Activated naive CD4-positive, alpha-beta T cell treated with anti-CD3 and anti-CD28 coated beads, Interleukin-2, amount 10 ng/mL, durations not matched to agents 7 days and 5 days (primary cell): ENCODE measurements at regions not wholly inside any gene's neighbourhood (a gene's known extent, or its start where the extent isn't known, plus 50 kb on each side); places are given as distances from the start of the nearest gene placed in this dataset.

Experiments
- CTCF ChIA-PET: fragments of 350-600 bp; sonication (Branson Sonifier 250); formaldehyde crosslinking; loops from one replicate; lab custom pipeline; 2021; ENCODE audit warnings: antibody characterized with exemption; lab: Charles Lee
- DNase-seq: peaks from one replicate; pipeline ENCODE4 v3.0.0-alpha.2; 2020
- H3K27ac Mint-ChIP-seq: one replicate; pipeline ENCODE4 v1.8.0; 2021; ENCODE audit warnings: mild to moderate bottlenecking, moderate library complexity, mixed read lengths
- H3K27me3 Mint-ChIP-seq: one replicate; pipeline ENCODE4 v1.8.0; 2021; ENCODE audit warnings: mild to moderate bottlenecking, mixed read lengths
- H3K36me3 Mint-ChIP-seq: one replicate; pipeline ENCODE4 v1.8.0; 2021; ENCODE audit warnings: mixed read lengths
- H3K4me1 Mint-ChIP-seq: one replicate; pipeline ENCODE4 v1.8.0; 2021; ENCODE audit warnings: mixed read lengths
- H3K4me3 Mint-ChIP-seq: one replicate; pipeline ENCODE4 v1.8.0; 2021; ENCODE audit warnings: mild to moderate bottlenecking, moderate library complexity, mixed read lengths
- H3K9me3 Mint-ChIP-seq: one replicate; pipeline ENCODE4 v1.8.0; 2021; ENCODE audit warnings: mixed read lengths

DNA sequence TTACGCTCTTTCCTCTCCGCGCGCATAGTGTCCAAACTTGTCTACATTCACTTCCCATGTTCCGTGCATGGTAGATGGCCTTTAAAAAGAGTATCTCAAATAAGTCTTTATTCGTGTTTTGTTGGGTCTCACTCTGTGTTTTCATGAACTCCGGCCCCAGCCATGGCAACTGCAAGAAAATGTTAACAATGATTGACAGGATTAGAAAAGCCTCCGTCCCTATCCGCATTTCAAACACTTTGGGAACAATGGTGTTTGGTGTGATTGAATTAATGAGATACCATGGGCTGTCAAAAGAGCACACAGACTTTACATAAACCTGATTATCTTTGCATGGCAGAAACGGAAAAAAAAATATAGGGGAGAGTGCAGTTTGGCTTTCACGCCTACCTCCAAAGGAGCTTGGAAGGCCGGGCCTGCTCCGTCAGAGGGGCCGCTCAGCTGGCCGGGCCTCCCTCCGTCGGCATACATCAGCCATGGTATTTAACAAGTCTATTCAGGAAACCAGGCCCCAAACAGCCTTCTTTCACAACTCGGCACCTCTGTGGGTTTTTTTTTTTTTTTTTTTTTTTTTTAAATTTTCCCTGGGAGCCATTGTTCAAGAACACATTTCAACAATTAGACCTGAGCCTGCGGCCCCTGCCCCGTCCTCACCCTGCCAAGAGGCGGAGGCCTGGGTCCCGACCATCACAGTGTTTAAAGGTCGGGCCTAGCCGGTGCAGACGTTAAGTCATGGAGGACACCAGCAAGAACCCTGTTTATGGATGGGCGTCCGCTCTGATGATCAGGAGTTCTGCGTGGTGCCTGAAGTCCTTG lies 323.8 kb upstream of the IRX4 start:
- Mint-ChIP-seq H3K4me3 (no peak overlapping the region), H3K27me3 (peaks cover 7% of the 10 kb centered on the region), H3K36me3 (no peaks in the 10 kb centered on the region), H3K4me1 (no peaks in the 10 kb centered on the region), H3K27ac (no peak overlapping the region), H3K9me3 (no peaks in the 10 kb centered on the region)
- CTCF ChIA-PET, result no interaction called here
- DNase-seq, result no peak

DNA sequence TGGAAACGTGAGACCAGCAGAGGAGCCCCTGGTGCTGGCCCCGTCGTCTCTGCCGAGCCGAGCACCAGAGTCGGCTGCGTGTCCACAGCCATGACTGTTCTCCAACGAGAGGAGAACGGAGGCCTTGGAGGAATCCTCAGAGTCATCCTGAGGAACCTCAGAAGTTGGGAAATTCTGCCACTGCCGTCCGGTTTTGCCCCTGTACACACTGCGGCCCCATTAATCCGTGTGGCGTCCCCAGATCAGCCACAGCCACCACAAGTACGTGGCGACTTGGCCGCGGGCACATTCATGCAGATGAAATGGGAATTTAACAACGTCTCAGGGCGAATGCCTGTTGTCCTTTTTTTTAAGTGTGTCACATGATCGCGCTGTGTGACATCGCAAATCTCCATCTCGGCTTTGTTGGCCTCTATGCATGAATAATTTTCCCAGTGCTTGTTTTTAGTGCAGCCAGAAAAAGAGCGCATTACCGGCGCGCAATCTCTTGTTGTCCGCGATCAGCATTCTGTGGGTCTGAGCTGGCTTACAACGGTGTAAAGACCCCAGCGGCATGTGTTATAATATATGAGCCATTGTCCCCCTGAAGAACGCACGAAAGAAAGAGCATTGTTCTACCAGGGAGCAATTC lies 323.0 kb upstream of the IRX4 start:
- Mint-ChIP-seq H3K27ac (no peak overlapping the region), H3K27me3 (peaks cover 7% of the 10 kb centered on the region), H3K36me3 (no peaks in the 10 kb centered on the region), H3K4me3 (no peak overlapping the region), H3K9me3 (no peaks in the 10 kb centered on the region), H3K4me1 (no peaks in the 10 kb centered on the region)
- CTCF ChIA-PET, result no interaction called here
- no peak for DNase-seq

DNA sequence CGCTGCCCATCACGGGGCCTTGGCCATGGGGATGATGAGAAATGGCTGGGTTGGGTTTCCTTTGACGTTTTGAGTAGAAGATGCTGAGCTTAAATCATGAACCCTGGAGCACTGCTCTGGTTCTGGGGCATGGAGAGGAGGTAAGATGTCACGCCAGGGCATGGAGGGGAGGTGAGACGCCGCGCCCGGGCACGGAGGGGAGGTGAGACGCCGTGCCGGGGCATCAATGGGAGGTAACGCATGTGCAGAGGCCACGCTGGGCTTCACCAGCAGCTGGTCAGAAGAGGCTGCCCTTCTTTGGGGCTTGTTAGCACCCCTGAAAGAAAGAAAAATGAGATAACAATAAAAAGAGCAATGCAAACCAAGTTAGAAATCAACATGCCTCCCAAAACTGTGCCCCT lies 322.5 kb upstream of the IRX4 start:
- CTCF ChIA-PET, result no interaction called here

DNA sequence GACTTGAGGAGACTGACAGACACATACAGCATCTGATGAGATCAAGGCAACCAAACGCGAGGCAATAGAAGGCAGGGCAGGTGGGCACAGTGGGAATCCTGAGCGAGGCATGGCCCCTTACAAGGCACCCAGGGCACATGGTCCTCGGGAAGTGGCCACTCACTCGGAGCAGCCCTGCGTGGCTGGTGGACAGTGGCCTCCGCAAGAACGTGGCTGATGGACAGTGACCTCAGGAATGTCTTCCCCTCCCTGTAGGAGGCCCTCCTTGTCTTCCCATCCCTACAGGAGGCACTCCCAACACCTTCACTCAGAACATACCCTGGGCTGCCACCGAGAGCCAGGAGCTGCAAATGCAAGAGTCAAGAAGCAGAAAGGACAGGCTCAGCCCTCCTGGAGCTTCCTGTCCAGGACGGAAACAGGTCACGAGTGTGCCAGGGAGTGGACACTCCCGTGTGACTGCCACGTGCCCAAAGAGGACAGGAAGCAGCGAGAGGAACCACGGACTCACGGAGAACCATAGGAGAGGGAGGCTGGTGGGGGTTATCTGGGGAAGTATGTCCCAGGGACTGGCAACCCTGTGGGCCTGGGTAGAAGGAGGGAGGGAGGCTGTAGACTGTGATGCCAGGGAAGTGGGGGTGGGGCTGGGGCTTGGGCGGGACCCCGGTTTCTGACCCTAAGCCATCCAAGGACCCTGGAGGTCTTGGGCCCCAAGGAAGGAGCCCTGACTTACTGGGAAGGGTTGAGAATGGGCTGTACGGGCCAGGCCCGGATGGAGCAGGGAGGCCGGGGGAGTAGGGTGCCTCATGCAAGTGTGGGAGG lies 321.9 kb upstream of the IRX4 start:
- no peak for DNase-seq
- Mint-ChIP-seq H3K27ac (no peak overlapping the region), H3K4me3 (no peak overlapping the region), H3K27me3 (peaks cover 7% of the 10 kb centered on the region), H3K9me3 (no peaks in the 10 kb centered on the region), H3K4me1 (no peaks in the 10 kb centered on the region), H3K36me3 (no peaks in the 10 kb centered on the region)
- CTCF ChIA-PET, result no interaction called here

More for the DNA sequence above, 322.5 kb upstream of the IRX4 start:
- H3K27ac Mint-ChIP-seq, result no peak overlapping the region
- H3K27me3 Mint-ChIP-seq, result peaks cover 7% of the 10 kb centered on the region
- no peaks in the 10 kb centered on the region for H3K4me1 Mint-ChIP-seq
- H3K4me3 Mint-ChIP-seq, result no peak overlapping the region
- no peaks in the 10 kb centered on the region for H3K9me3 Mint-ChIP-seq
- DNase-seq, result no peak
- H3K36me3 Mint-ChIP-seq, result no peaks in the 10 kb centered on the region

DNA sequence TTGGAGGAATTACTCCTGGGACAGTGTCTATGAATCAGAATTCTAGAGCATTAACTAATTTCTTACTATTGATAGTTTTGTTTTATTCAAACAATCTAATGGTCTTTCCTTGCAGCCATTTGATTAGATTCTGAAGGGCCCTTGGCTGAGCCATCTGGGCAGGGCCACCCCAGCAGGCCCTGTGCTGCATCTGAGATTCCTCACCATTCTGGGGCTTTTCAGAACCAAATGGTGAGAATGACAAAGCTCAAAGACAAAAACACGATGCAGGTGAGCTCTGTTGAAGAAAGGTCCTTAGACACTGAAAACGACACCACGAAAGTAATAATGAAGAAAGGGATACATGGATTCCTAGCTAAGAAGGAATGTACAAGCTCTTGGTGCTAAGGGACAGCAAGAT lies 321.0 kb upstream of the IRX4 start:
- Mint-ChIP-seq H3K9me3 (no peaks in the 10 kb centered on the region), H3K36me3 (no peaks in the 10 kb centered on the region), H3K4me3 (no peak overlapping the region), H3K27me3 (peaks cover 7% of the 10 kb centered on the region), H3K27ac (no peak overlapping the region), H3K4me1 (no peaks in the 10 kb centered on the region)
- CTCF ChIA-PET, result no interaction called here
- no peak for DNase-seq

DNA sequence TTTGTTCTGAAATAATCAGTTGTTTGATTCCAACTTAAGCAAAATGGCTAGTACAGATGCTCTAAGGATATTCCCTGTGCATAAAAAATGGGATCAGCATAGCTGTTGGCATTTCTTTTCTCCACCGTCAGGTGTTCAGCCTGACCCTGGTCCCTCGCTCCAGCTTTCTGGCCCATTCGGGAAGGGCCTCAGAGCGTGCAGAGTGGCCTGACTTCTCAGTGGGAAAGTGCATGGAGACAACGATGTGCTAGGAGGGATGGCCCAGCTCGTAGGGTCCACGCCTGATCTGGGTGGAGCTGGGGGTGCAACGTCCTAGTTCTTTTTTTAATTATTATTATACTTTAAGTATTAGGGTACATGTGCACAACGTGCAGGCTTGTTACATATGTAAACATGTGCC lies 319.1 kb upstream of the IRX4 start:
- no peaks in the 10 kb centered on the region for H3K4me1 Mint-ChIP-seq
- H3K9me3 Mint-ChIP-seq, result no peaks in the 10 kb centered on the region
- no peaks in the 10 kb centered on the region for H3K36me3 Mint-ChIP-seq
- no peak overlapping the region for H3K27ac Mint-ChIP-seq
- H3K4me3 Mint-ChIP-seq, result no peak overlapping the region
- H3K27me3 Mint-ChIP-seq, result peaks cover 3% of the 10 kb centered on the region
- CTCF ChIA-PET, result no interaction called here
- DNase-seq, result no peak

DNA sequence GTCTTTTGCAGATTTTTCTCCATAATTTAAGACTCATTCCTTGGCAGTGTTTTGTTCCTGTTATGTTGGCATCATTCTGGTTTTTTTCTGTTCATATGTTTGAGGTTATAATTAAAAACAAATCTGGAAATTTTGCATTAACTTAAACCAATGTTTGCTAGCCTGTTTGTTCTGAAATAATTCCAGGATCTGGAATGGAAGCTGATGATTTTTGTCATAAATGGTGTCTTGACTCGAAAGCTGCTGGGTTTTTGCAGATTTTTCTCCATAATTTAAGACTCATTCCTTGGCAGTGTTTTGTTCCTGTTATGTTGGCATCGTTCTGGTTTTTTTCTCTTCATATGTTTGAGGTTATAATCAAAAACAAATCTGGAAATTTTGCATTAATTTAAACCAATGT lies 318.7 kb upstream of the IRX4 start:
- H3K4me3 Mint-ChIP-seq, result no peak overlapping the region
- H3K27ac Mint-ChIP-seq, result no peak overlapping the region
- no peaks in the 10 kb centered on the region for H3K9me3 Mint-ChIP-seq
- H3K36me3 Mint-ChIP-seq, result no peaks in the 10 kb centered on the region
- CTCF ChIA-PET, result no interaction called here
- no peak for DNase-seq
- H3K27me3 Mint-ChIP-seq, result peaks cover 3% of the 10 kb centered on the region
- H3K4me1 Mint-ChIP-seq, result no peaks in the 10 kb centered on the region

DNA sequence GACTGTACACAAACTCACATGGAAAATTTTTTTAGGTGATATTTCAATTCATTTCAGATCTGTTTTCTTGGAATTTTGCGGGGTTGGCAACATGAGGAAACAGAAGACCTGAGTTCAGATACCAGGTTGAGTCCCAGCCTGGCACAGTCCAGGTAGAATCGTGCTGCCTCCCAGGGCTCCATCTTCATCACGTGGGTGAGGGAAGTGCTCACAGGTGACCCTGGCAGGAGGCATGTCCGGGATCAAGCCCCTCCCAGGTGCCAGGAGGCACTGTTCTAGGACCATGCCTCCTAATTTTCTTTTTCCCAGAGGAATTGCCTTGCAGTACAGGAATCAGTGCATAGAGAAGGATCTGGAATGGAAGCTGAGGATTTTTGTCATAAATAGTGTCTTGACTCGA lies 318.3 kb upstream of the IRX4 start:
- Mint-ChIP-seq H3K4me3 (no peak overlapping the region), H3K27me3 (peaks cover 3% of the 10 kb centered on the region), H3K4me1 (no peaks in the 10 kb centered on the region), H3K27ac (no peak overlapping the region), H3K9me3 (peaks cover 2% of the 10 kb centered on the region), H3K36me3 (no peaks in the 10 kb centered on the region)
- DNase-seq, result no peak
- CTCF ChIA-PET, result no interaction called here

DNA sequence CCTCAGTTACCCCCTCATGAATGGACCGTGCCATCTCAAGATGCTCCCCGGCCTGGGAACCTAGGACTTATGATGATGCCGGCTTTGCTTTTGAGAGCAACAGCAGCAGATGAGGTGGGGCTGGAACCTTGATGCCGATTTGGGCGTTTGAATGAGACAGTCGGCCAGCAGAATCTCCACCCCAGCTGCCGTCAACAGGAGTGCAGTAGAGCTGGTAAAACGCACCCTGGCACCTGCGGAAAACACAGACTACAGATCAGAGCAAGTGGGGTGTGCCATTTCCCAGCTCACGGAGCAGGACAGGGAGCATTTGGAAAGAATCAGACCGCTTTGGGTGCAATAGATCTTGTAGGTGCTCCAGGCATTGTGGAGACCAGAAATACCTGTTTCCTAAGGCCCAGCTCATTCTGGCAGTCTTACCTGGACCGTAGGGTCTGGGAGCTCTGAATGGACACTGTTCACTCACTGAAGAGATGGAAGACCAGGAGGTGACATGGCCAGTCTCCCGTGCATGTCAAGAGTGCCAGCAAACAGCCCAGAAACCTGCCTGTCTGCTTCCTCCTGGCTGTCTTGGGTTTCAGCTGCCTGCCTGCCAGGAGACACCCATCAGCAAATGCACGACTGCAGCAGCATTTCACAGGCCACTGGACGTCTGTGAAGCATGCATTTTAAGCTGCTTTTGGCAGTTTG lies 317.7 kb upstream of the IRX4 start:
- DNase-seq, result no peak
- CTCF ChIA-PET, result interaction anchor here (1.2 kb wide), 1 partner anchor 22 kb away, joined by 3 read pairs; no protein-coding TSS in a partner anchor
- no peaks in the 10 kb centered on the region for H3K36me3 Mint-ChIP-seq
- no peak overlapping the region for H3K27ac Mint-ChIP-seq
- H3K9me3 Mint-ChIP-seq, result peaks cover 6% of the 10 kb centered on the region
- H3K4me3 Mint-ChIP-seq, result no peak overlapping the region
- H3K27me3 Mint-ChIP-seq, result peaks cover 3% of the 10 kb centered on the region
- no peaks in the 10 kb centered on the region for H3K4me1 Mint-ChIP-seq

DNA sequence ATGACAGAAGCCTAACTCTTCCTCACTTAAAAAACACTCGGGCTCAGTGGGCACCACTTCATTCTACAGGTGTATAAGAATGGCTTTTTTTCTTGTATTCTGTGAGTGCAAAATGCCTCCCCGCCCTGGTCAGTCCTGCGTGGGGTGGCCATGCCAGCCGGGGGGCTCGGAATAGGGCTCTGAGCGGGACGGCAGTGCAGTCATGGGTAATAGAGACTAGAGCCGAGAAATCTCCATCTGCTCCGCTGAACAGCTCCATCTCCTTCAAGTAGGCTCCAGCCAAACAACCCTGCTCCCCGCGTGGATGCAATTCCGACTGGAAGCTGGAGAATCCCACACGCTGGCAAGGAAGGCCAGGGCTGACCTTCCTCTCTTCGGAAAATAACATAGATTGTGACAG lies 317.0 kb upstream of the IRX4 start:
- H3K27me3 Mint-ChIP-seq, result no peaks in the 10 kb centered on the region
- H3K36me3 Mint-ChIP-seq, result no peaks in the 10 kb centered on the region
- peaks cover 6% of the 10 kb centered on the region for H3K9me3 Mint-ChIP-seq
- CTCF ChIA-PET, result interaction anchor here (1.2 kb wide), 1 partner anchor 23 kb away, joined by 3 read pairs; no protein-coding TSS in a partner anchor
- no peak overlapping the region for H3K4me3 Mint-ChIP-seq
- no peak for DNase-seq
- no peaks in the 10 kb centered on the region for H3K4me1 Mint-ChIP-seq
- H3K27ac Mint-ChIP-seq, result no peak overlapping the region

DNA sequence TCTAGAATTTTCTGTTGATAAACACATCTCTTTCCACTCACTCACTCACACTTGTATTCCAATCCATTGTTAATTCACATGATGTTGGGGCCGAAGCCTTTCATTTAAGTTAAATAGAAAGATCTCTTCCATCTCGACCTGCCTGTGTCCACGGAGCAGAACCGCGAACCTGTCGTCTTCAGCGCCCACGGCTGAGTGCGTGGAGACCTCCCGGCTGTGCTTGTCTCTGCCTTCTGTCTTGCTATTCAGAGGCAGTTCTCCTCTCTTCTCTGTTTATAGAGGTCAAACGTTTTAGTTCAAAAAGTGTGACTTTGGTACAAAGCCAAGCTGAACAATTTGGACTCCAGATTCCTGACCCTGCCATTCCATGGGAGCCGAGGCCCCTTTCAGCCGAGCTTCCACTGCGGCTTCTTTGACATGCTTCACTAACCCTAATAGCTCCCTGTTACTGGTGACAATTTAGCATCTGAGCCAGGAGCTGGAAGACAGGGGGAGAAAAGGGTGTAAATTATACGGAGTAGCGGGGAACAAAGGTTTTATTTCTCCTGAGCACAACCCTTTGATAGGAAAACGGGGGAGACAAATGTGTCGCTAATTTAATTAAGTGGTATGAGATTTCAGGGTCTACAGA lies 314.4 kb upstream of the IRX4 start:
- H3K4me1 Mint-ChIP-seq, result no peaks in the 10 kb centered on the region
- H3K4me3 Mint-ChIP-seq, result no peak overlapping the region
- H3K27me3 Mint-ChIP-seq, result no peaks in the 10 kb centered on the region
- no peak overlapping the region for H3K27ac Mint-ChIP-seq
- DNase-seq, result no peak
- peaks cover 6% of the 10 kb centered on the region for H3K9me3 Mint-ChIP-seq
- CTCF ChIA-PET, result no interaction called here
- no peaks in the 10 kb centered on the region for H3K36me3 Mint-ChIP-seq

DNA sequence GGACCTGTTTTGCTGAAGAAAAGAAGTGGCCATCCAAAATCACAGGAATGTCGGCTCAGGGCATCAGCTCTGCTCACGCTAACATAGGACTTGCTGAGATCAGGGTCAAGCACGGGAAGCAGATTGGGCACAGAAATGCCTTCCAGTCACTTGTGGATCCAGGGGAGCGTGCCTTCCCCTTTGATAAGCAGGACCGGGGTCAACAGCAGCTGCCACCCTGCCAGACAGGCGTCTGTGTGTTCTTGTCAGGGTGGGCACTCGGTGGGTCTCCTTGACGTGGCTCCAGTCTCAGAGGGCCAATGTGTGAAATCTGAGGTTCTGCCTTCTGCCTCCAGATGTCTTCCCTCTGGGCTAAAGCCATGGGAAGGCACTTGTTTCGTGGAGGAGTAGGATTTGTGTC lies 313.7 kb upstream of the IRX4 start:
- H3K27ac Mint-ChIP-seq, result no peak overlapping the region
- no peak overlapping the region for H3K4me3 Mint-ChIP-seq
- H3K9me3 Mint-ChIP-seq, result peaks cover 6% of the 10 kb centered on the region
- CTCF ChIA-PET, result no interaction called here
- H3K4me1 Mint-ChIP-seq, result no peaks in the 10 kb centered on the region
- no peaks in the 10 kb centered on the region for H3K27me3 Mint-ChIP-seq
- no peak for DNase-seq
- no peaks in the 10 kb centered on the region for H3K36me3 Mint-ChIP-seq

DNA sequence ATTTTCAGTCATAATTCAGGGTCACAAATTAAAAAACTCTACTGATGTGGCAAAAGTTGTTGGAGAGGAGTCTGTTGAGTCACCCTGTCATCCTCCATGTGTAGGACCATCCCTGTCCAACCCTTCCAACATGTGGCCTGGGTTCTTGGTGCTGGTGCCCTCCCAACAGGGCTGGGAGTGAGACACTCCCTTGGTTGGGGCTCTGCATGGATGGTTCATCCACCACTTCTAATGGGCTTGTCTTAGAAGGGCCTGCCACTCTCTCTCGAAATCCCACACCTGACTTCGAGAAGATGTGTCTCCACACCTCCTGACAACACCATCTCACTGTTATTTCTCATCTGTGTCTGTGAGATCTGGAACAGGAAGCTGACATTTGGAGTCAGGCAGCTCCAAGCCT lies 312.2 kb upstream of the IRX4 start:
- CTCF ChIA-PET, result no interaction called here
- Mint-ChIP-seq H3K36me3 (no peaks in the 10 kb centered on the region), H3K27me3 (no peaks in the 10 kb centered on the region), H3K27ac (no peak overlapping the region), H3K4me3 (no peak overlapping the region), H3K9me3 (peaks cover 6% of the 10 kb centered on the region), H3K4me1 (no peaks in the 10 kb centered on the region)
- no peak for DNase-seq

DNA sequence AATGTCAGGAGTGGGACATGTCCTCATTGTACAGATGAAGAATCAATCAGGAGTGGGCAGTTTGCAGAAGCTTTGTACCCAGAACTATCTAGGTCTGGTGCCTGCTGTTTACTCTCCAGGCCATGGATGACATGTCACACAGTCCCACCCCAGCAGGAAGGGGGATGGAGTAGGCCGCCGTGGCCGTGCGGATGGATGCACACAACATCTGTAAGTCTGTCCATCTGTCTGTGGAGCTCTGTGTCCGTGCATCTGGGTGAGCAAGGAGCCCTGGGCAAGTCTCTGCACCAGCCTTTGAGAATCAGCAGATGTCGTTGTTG lies 311.5 kb upstream of the IRX4 start:
- CTCF ChIA-PET, result no interaction called here
- no peaks in the 10 kb centered on the region for H3K36me3 Mint-ChIP-seq

More for the DNA sequence above, 311.5 kb upstream of the IRX4 start:
- no peak for DNase-seq
- Mint-ChIP-seq H3K4me1 (no peaks in the 10 kb centered on the region), H3K27me3 (no peaks in the 10 kb centered on the region), H3K9me3 (peaks cover 6% of the 10 kb centered on the region), H3K27ac (no peak overlapping the region), H3K4me3 (no peak overlapping the region)
